ENCODE measurements at regions not wholly inside any gene's neighbourhood (a gene's known extent, or its start where the extent isn't known, plus 50 kb on each side); places are given as distances from the start of the nearest gene placed in this dataset.
"Not testable (repeated sequence)": the region's sequence is repeated elsewhere in the genome, so short reads cannot be mapped to it uniquely, and the experiment has no call there.

- no peaks in the 10 kb centered on the region for H3K4me1 Mint-ChIP-seq (ENCODE audit: low read depth)
- no peak for ATAC-seq (ENCODE audit: poor library complexity)
- Histone ChIP-seq H3K36me3 (ENCODE audit: insufficient read depth, low read length) (no peaks in the 10 kb centered on the region), H3K4me1 (ENCODE audit: insufficient read depth, low read length) (no peaks in the 10 kb centered on the region), H3K9me3 (ENCODE audit: control insufficient read depth in 1 of 2, insufficient read depth in 1 of 2, low read length in 2 of 2) (no peaks in the 10 kb centered on the region), H3K4me3 (ENCODE audit: low read length) (no peak overlapping the region), H3K27ac (ENCODE audit: low read depth in 1 of 2, low read length in 2 of 2) (no peak overlapping the region), H3K27me3 (ENCODE audit: control insufficient read depth in 1 of 2, insufficient read depth in 2 of 2, low read length in 2 of 2) (peaks cover 0 to 2% of the 10 kb centered on the region in 2 experiments)
- TF ChIP-seq, protein P1, sequence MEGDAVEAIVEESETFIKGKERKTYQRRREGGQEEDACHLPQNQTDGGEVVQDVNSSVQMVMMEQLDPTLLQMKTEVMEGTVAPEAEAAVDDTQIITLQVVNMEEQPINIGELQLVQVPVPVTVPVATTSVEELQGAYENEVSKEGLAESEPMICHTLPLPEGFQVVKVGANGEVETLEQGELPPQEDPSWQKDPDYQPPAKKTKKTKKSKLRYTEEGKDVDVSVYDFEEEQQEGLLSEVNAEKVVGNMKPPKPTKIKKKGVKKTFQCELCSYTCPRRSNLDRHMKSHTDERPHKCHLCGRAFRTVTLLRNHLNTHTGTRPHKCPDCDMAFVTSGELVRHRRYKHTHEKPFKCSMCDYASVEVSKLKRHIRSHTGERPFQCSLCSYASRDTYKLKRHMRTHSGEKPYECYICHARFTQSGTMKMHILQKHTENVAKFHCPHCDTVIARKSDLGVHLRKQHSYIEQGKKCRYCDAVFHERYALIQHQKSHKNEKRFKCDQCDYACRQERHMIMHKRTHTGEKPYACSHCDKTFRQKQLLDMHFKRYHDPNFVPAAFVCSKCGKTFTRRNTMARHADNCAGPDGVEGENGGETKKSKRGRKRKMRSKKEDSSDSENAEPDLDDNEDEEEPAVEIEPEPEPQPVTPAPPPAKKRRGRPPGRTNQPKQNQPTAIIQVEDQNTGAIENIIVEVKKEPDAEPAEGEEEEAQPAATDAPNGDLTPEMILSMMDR (IDR thresholded peaks at IDR 0.05) = no peak
- no peak overlapping the region for H3K27ac Mint-ChIP-seq
- DNase-seq = no peak
- H3K9me3 Mint-ChIP-seq = peaks cover 2% of the 10 kb centered on the region
- ChIA-PET POLR2A (no interaction called here), CTCF (no interaction called here)
- no peak overlapping the region for H3K4me3 Mint-ChIP-seq
- H3K36me3 Mint-ChIP-seq (ENCODE audit: low read depth) = no peaks in the 10 kb centered on the region
- intact Hi-C loops (cut with DNase I, micrococcal nuclease) = no loop called here
- peaks cover 31% of the 10 kb centered on the region for H3K27me3 Mint-ChIP-seq
Measured at GRCh38 chr9:109652971-109653370, 127.0 kb upstream of the PALM2AKAP2 start.

DNA sequence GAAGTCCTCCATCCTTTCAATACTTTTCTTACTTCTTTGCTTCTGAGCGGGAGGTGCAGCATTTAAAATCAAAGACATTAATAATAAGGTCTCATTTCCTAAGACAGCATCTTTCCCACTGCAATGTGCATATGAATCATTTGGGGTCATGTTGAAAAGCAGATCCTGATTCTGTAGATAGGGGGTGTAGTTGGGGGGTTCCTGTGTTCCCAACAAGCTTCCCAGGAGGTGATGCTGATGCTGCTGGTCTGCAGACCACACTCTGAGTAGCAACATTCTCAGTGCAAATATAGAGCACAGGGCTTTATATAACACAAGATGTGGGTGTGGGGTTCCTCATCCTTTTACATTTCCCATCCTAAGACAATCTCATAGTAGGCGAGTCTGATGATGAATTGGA, 126.5 kb upstream of the PALM2AKAP2 start:
- no peak for DNase-seq
- Histone ChIP-seq H3K27ac (ENCODE audit: low read depth in 1 of 2, low read length in 2 of 2) (no peak overlapping the region), H3K36me3 (ENCODE audit: insufficient read depth, low read length) (no peaks in the 10 kb centered on the region), H3K9me3 (ENCODE audit: control insufficient read depth in 1 of 2, insufficient read depth in 1 of 2, low read length in 2 of 2) (no peaks in the 10 kb centered on the region), H3K4me1 (ENCODE audit: insufficient read depth, low read length) (no peaks in the 10 kb centered on the region), H3K4me3 (ENCODE audit: low read length) (no peak overlapping the region), H3K27me3 (ENCODE audit: control insufficient read depth in 1 of 2, insufficient read depth in 2 of 2, low read length in 2 of 2) (peaks cover 0 to 2% of the 10 kb centered on the region in 2 experiments)
- TF ChIP-seq, protein P1 (IDR thresholded peaks at IDR 0.05) = no peak
- POLR2A ChIA-PET = no interaction called here
- Mint-ChIP-seq H3K4me3 (no peak overlapping the region), H3K4me1 (ENCODE audit: low read depth) (no peaks in the 10 kb centered on the region), H3K9me3 (peaks cover 3% of the 10 kb centered on the region), H3K36me3 (ENCODE audit: low read depth) (no peaks in the 10 kb centered on the region), H3K27me3 (peaks cover 31% of the 10 kb centered on the region), H3K27ac (no peak overlapping the region)
- CTCF ChIA-PET = no interaction called here
- intact Hi-C loops (cut with DNase I, micrococcal nuclease) = no loop called here
- ATAC-seq (ENCODE audit: poor library complexity) = no peak

DNA sequence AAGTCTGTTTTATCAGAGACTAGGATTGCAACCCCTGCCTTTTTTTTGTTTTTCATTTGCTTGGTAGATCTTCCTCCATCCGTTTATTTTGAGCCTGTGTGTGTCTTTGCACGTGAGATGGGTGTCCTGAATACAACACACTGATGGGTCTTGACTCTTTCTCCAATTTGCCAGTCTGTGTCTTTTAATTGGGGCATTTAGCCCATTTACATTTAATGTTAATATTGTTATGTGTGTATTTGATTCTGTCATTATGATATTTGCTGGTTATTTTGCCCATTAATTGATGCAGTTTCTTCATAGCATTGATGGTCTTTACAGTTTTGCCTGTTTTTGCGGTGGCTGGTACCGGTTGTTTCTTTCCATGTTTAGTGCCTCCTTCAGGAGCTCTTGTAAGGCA, 116.0 kb upstream of the PALM2AKAP2 start:
- H3K36me3 ChIP-seq (ENCODE audit: insufficient read depth, low read length); H3K27ac Mint-ChIP-seq; H3K27me3 ChIP-seq (ENCODE audit: control insufficient read depth in 1 of 2, insufficient read depth in 2 of 2, low read length in 2 of 2); H3K9me3 ChIP-seq (ENCODE audit: control insufficient read depth in 1 of 2, insufficient read depth in 1 of 2, low read length in 2 of 2); H3K4me1 Mint-ChIP-seq (ENCODE audit: low read depth); DNase-seq; H3K4me3 Mint-ChIP-seq; ATAC-seq (ENCODE audit: poor library complexity); H3K27ac ChIP-seq (ENCODE audit: low read depth in 1 of 2, low read length in 2 of 2); H3K36me3 Mint-ChIP-seq (ENCODE audit: low read depth); CTCF ChIA-PET; H3K4me1 ChIP-seq (ENCODE audit: insufficient read depth, low read length); H3K27me3 Mint-ChIP-seq; POLR2A ChIA-PET; H3K4me3 ChIP-seq (ENCODE audit: low read length); intact Hi-C loops (cut with DNase I, micrococcal nuclease): not testable (repeated sequence)
- peaks cover 20% of the 10 kb centered on the region for H3K9me3 Mint-ChIP-seq

GRCh38 chr9:109665736-109666135, 114.3 kb upstream of the PALM2AKAP2 start:
- H3K27me3 ChIP-seq (ENCODE audit: control insufficient read depth in 1 of 2, insufficient read depth in 2 of 2, low read length in 2 of 2); H3K4me1 Mint-ChIP-seq (ENCODE audit: low read depth); H3K36me3 ChIP-seq (ENCODE audit: insufficient read depth, low read length); ATAC-seq (ENCODE audit: poor library complexity); CTCF ChIA-PET; intact Hi-C loops (cut with DNase I, micrococcal nuclease); H3K9me3 ChIP-seq (ENCODE audit: control insufficient read depth in 1 of 2, insufficient read depth in 1 of 2, low read length in 2 of 2); H3K27ac ChIP-seq (ENCODE audit: low read depth in 1 of 2, low read length in 2 of 2); H3K4me3 ChIP-seq (ENCODE audit: low read length); POLR2A ChIA-PET; H3K27ac Mint-ChIP-seq; H3K36me3 Mint-ChIP-seq (ENCODE audit: low read depth); H3K4me3 Mint-ChIP-seq; DNase-seq; H3K4me1 ChIP-seq (ENCODE audit: insufficient read depth, low read length); H3K27me3 Mint-ChIP-seq: not testable (repeated sequence)
- H3K9me3 Mint-ChIP-seq = peaks cover 20% of the 10 kb centered on the region
